ENCODE measurements at regions not wholly inside any gene's neighbourhood (a gene's known extent, or its start where the extent isn't known, plus 50 kb on each side); places are given as distances from the start of the nearest gene placed in this dataset.
"Not testable (repeated sequence)": the region's sequence is repeated elsewhere in the genome, so short reads cannot be mapped to it uniquely, and the experiment has no call there.

DNA sequence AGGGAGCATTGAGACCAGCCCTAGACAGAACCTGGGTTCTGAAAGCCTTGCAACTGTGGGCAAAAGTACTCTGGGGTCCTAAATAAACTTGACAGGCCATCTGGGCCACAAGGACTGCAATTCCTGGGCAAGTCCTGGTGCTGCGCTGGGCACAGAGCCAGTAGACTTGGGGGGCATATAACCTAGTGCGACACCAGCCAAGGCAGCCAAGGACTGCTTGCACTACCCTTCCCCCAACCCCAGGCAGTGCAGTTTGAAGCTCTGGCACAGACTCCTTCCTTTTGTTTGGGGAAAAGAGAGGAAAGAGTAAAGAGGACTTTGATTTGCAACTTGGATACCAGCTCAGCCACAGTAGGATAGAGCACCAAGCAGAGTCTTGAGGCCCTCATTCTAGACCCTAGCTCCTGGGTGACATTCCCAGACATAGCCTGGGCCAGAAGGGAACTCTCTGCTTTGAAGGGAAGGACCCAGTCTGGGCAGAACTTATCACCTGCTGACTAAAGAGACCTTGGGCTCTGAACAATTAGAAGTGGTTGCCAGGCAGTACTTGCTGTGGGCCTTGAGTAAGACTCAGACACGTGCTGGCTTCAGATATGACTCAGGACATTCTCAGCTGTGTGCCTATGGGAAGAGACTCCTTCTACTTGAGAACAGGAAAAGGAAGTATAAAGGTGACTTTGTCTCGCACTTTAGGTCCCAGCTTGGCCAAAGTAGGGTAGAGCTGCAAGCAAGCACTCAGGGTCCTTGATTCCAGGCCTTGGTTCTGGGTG, 522.8 kb downstream of the GLUD2 start:
- H3K4me3 Mint-ChIP-seq, result no peak overlapping the region
- H3K9me3 Mint-ChIP-seq (ENCODE audit: insufficient read depth), result no peaks in the 10 kb centered on the region
- Histone ChIP-seq H4K20me1 (ENCODE audit: control insufficient read depth, insufficient read depth, low read length, poor library complexity, severe bottlenecking) (no peaks in the 10 kb centered on the region), H3K27ac (ENCODE audit: low read length in 2 of 2) (no peak overlapping the region), H3K36me3 (replicated peaks in 1 of 2; ENCODE audit: control extremely low read depth in 1 of 2, control insufficient read depth in 1 of 2, extremely low read depth in 1 of 2, insufficient read depth in 2 of 2, low read length in 1 of 2) (no peaks in the 10 kb centered on the region), H3K4me3 (ENCODE audit: control extremely low read depth in 1 of 5, extremely low read depth in 1 of 5, insufficient read depth in 1 of 5, low read depth in 2 of 5, low read length in 4 of 5) (no peak overlapping the region), H3K4me1 (ENCODE audit: control insufficient read depth in 2 of 2, insufficient read depth in 2 of 2, low read length in 2 of 2) (no peaks in the 10 kb centered on the region), H3K4me2 (replicated peaks; ENCODE audit: low read depth, low read length, poor library complexity, severe bottlenecking) (no peak overlapping the region), H3K79me2 (ENCODE audit: control insufficient read depth, insufficient read depth, low read length) (no peaks in the 10 kb centered on the region), H2AFZ (ENCODE audit: insufficient read depth, low read depth, low read length, poor library complexity, severe bottlenecking) (no peak overlapping the region), H3K9me3 (ENCODE audit: control extremely low read depth in 1 of 3, control insufficient read depth in 2 of 3, insufficient read depth in 1 of 3, low read length in 2 of 3) (no peaks in the 10 kb centered on the region), H3K9ac (ENCODE audit: low read length) (no peak overlapping the region), H3K27me3 (replicated peaks in 1 of 4; ENCODE audit: control extremely low read depth in 1 of 4, control insufficient read depth in 3 of 4, insufficient read depth in 4 of 4, low read length in 3 of 4) (no peaks in the 10 kb centered on the region)
- ChIA-PET CTCF (no interaction called here), POLR2A (no interaction called here)
- 81% methylated on average over 2 of the region's 4 CpGs for WGBS (ENCODE audit: insufficient coverage)
- no peaks in the 10 kb centered on the region for H3K27me3 Mint-ChIP-seq
- H3K4me1 Mint-ChIP-seq, result no peaks in the 10 kb centered on the region
- H3K27ac Mint-ChIP-seq, result no peak overlapping the region
- TF ChIP-seq EZH2 (IDR thresholded peaks at IDR 0.05; ENCODE audit: borderline replicate concordance, insufficient read depth, low read depth, low read length, poor library complexity, severe bottlenecking), result no peak
- TF ChIP-seq, protein P1, sequence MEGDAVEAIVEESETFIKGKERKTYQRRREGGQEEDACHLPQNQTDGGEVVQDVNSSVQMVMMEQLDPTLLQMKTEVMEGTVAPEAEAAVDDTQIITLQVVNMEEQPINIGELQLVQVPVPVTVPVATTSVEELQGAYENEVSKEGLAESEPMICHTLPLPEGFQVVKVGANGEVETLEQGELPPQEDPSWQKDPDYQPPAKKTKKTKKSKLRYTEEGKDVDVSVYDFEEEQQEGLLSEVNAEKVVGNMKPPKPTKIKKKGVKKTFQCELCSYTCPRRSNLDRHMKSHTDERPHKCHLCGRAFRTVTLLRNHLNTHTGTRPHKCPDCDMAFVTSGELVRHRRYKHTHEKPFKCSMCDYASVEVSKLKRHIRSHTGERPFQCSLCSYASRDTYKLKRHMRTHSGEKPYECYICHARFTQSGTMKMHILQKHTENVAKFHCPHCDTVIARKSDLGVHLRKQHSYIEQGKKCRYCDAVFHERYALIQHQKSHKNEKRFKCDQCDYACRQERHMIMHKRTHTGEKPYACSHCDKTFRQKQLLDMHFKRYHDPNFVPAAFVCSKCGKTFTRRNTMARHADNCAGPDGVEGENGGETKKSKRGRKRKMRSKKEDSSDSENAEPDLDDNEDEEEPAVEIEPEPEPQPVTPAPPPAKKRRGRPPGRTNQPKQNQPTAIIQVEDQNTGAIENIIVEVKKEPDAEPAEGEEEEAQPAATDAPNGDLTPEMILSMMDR (IDR thresholded peaks at IDR 0.05), result no peak
- DNase-seq, result no peak
- intact Hi-C loops (cut with micrococcal nuclease), result no loop called here
- no peak for ATAC-seq (ENCODE audit: low read depth)

DNA sequence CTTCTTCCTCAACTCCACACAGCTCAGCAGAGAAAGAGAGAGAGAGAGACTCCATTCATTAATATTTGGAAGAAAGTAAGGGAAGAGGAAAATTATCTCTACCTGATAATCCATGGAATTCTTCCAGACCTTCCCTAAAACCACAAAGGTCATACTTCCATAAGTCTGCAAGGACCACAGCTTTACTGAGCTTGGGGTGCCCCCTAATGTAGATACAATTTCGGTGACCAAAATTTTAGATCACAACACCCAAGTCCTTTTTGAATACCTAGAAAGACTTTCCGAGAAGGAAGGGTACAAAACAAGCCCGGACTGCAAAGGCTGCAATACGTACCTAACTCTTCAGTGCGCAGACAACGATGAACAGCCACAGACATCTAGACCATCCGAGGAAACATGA, 523.9 kb downstream of the GLUD2 start:
- H3K27ac ChIP-seq (ENCODE audit: low read length in 2 of 2), result no peak overlapping the region
- H3K4me1 ChIP-seq (ENCODE audit: control insufficient read depth in 2 of 2, insufficient read depth in 2 of 2, low read length in 2 of 2), result no peaks in the 10 kb centered on the region
- no peaks in the 10 kb centered on the region for H3K9me3 Mint-ChIP-seq (ENCODE audit: insufficient read depth)
- H3K4me3 ChIP-seq (ENCODE audit: control extremely low read depth in 1 of 5, extremely low read depth in 1 of 5, insufficient read depth in 1 of 5, low read depth in 2 of 5, low read length in 4 of 5), result no peak overlapping the region
- no peaks in the 10 kb centered on the region for H4K20me1 ChIP-seq (ENCODE audit: control insufficient read depth, insufficient read depth, low read length, poor library complexity, severe bottlenecking)
- ATAC-seq (ENCODE audit: low read depth) (no peak), DNase-seq (no peak)
- no peaks in the 10 kb centered on the region for H3K27me3 ChIP-seq (replicated peaks in 1 of 4; ENCODE audit: control extremely low read depth in 1 of 4, control insufficient read depth in 3 of 4, insufficient read depth in 4 of 4, low read length in 3 of 4)
- no peak overlapping the region for H3K27ac Mint-ChIP-seq
- TF ChIP-seq EZH2 (IDR thresholded peaks at IDR 0.05; ENCODE audit: borderline replicate concordance, insufficient read depth, low read depth, low read length, poor library complexity, severe bottlenecking), result no peak
- TF ChIP-seq, protein P1 (IDR thresholded peaks at IDR 0.05), result no peak
- H3K4me1 Mint-ChIP-seq, result no peaks in the 10 kb centered on the region
- intact Hi-C loops (cut with micrococcal nuclease), result no loop called here
- H3K9ac ChIP-seq (ENCODE audit: low read length), result no peak overlapping the region
- H3K27me3 Mint-ChIP-seq, result no peaks in the 10 kb centered on the region
- no peaks in the 10 kb centered on the region for H3K9me3 ChIP-seq (ENCODE audit: control extremely low read depth in 1 of 3, control insufficient read depth in 2 of 3, insufficient read depth in 1 of 3, low read length in 2 of 3)
- no peaks in the 10 kb centered on the region for H3K36me3 ChIP-seq (replicated peaks in 1 of 2; ENCODE audit: control extremely low read depth in 1 of 2, control insufficient read depth in 1 of 2, extremely low read depth in 1 of 2, insufficient read depth in 2 of 2, low read length in 1 of 2)
- H2AFZ ChIP-seq (ENCODE audit: insufficient read depth, low read depth, low read length, poor library complexity, severe bottlenecking), result no peak overlapping the region
- POLR2A ChIA-PET, result no interaction called here
- no peak overlapping the region for H3K4me2 ChIP-seq (replicated peaks; ENCODE audit: low read depth, low read length, poor library complexity, severe bottlenecking)
- H3K4me3 Mint-ChIP-seq, result no peak overlapping the region
- CTCF ChIA-PET, result no interaction called here
- H3K79me2 ChIP-seq (ENCODE audit: control insufficient read depth, insufficient read depth, low read length), result no peaks in the 10 kb centered on the region
- no CpG with 5 or more reads among the region's 7 CpGs for WGBS (ENCODE audit: insufficient coverage)

DNA sequence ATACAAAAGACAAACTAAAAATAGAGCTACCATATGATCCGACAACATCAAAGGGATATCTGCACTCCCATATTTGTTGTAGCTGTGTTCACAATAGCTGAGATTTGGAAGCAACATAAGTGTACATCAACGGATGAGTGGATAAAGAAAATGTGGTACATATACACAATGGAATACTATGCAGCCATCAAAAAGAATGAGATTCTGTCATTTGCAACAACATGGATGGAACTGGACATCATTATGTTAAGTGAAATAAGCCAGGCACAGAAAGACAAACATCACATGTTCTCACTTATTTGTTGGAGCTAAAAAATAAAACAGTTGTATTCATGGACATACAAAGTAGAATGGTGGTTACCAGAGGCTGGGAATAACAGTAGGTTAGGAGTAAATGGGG, 527.0 kb downstream of the GLUD2 start:
- H3K9me3 ChIP-seq (ENCODE audit: control extremely low read depth in 1 of 3, control insufficient read depth in 2 of 3, insufficient read depth in 1 of 3, low read length in 2 of 3); H3K4me3 Mint-ChIP-seq; H3K27ac Mint-ChIP-seq; H4K20me1 ChIP-seq (ENCODE audit: control insufficient read depth, insufficient read depth, low read length, poor library complexity, severe bottlenecking); H3K36me3 ChIP-seq (replicated peaks in 1 of 2; ENCODE audit: control extremely low read depth in 1 of 2, control insufficient read depth in 1 of 2, extremely low read depth in 1 of 2, insufficient read depth in 2 of 2, low read length in 1 of 2); H3K9me3 Mint-ChIP-seq (ENCODE audit: insufficient read depth); ATAC-seq (ENCODE audit: low read depth); H3K27me3 ChIP-seq (replicated peaks in 1 of 4; ENCODE audit: control extremely low read depth in 1 of 4, control insufficient read depth in 3 of 4, insufficient read depth in 4 of 4, low read length in 3 of 4); H3K79me2 ChIP-seq (ENCODE audit: control insufficient read depth, insufficient read depth, low read length); CTCF ChIA-PET; POLR2A ChIA-PET; H3K4me3 ChIP-seq (ENCODE audit: control extremely low read depth in 1 of 5, extremely low read depth in 1 of 5, insufficient read depth in 1 of 5, low read depth in 2 of 5, low read length in 4 of 5); H3K4me2 ChIP-seq (replicated peaks; ENCODE audit: low read depth, low read length, poor library complexity, severe bottlenecking); H3K9ac ChIP-seq (ENCODE audit: low read length); intact Hi-C loops (cut with micrococcal nuclease); H3K4me1 ChIP-seq (ENCODE audit: control insufficient read depth in 2 of 2, insufficient read depth in 2 of 2, low read length in 2 of 2); H3K27ac ChIP-seq (ENCODE audit: low read length in 2 of 2); H3K4me1 Mint-ChIP-seq; H2AFZ ChIP-seq (ENCODE audit: insufficient read depth, low read depth, low read length, poor library complexity, severe bottlenecking); DNase-seq; H3K27me3 Mint-ChIP-seq: not testable (repeated sequence)
- WGBS (ENCODE audit: insufficient coverage), result no CpG with 5 or more reads among the region's 2 CpGs

Measured in B cell (primary cell).